K562 (cell line): ENCODE measurements at regions not wholly inside any gene's neighbourhood (a gene's known extent, or its start where the extent isn't known, plus 50 kb on each side); places are given as distances from the start of the nearest gene placed in this dataset.

Source experiments
- ATAC-seq: fragments of 200-7000 bp; cut with Tn5 transposase; 3 replicates; pipeline ENCODE4 v1.9.1; 2020; ENCODE audit warnings: moderate library complexity
- BruUV-seq: library from RNA; stranded (reverse); fragments of 400-500 nt; replicated peaks from 2 replicates; lab custom pipeline; 2021; lab: Mats Ljungman, UMichigan
- CTCF ChIA-PET: fragments of 300-600 bp; formaldehyde crosslinking; extraction: SDS; loops from one replicate; lab custom pipeline; 2021; ENCODE audit warnings: low intra/inter-chr PET ratio; lab: Yijun Ruan, JAX
- POLR2A ChIA-PET: fragments of 300-600, 350-650 bp; sonication (Branson Sonifier 250); formaldehyde crosslinking; extraction: SDS; loops from one replicate; lab custom pipeline; 2021; ENCODE audit warnings: antibody characterized with exemption, inconsistent platforms; lab: Yijun Ruan, JAX
- DNase-seq, 4 experiments: peaks; one replicate each; pipeline versions ENCODE4 v3.0.0 to v3.0.0-alpha.2; 2011 to 2018; ENCODE audit warnings: low spot score in 3 of 4, mixed read lengths in 3 of 4; ENCODE audit errors: extremely low read depth in 1 of 4
- FAIRE-seq: peaks from 2 replicates; lab custom pipeline; 2011; peaks lifted over from hg19 to GRCh38; lab: Jason Lieb, UNC
- H2AFZ ChIP-seq: 2 replicates; pipeline ENCODE4 v1.6.0; 2011; ENCODE audit warnings: low read depth, low read length, control low read depth, inconsistent platforms
- H3K27ac ChIP-seq: fragments of 200-600 bp; 3 replicates; pipeline ENCODE4 v1.8.0; 2011; ENCODE audit warnings: low read depth, mild to moderate bottlenecking, control low read depth, inconsistent platforms, low read length, moderate library complexity, mixed read lengths; ENCODE audit errors: extremely low read depth
- H3K27me3 ChIP-seq, 2 experiments: fragments of 300-600 bp in 1 of 2; 2 replicates in 1 of 2; 3 replicates in 1 of 2; pipeline versions ENCODE4 v1.6.0 to v1.8.0; 2011; ENCODE audit warnings: inconsistent platforms in 2 of 2, low read length in 2 of 2, mild to moderate bottlenecking in 1 of 2, mixed read lengths in 1 of 2, moderate library complexity in 1 of 2; ENCODE audit not compliant: control insufficient read depth in 2 of 2, insufficient read depth in 2 of 2
- H3K36me3 ChIP-seq: fragments of 300-600 bp; 3 replicates; pipeline ENCODE4 v1.8.0; 2011; ENCODE audit warnings: mild to moderate bottlenecking, low read length, inconsistent platforms; ENCODE audit not compliant: control insufficient read depth, insufficient read depth
- H3K4me1 ChIP-seq, 2 experiments: fragments of 200-600 bp in 1 of 2; replicated peaks in 1 of 2; 2 replicates in 1 of 2; 3 replicates in 1 of 2; pipeline versions ENCODE4 v1.5.1 to v1.8.0; 2011; ENCODE audit warnings: inconsistent platforms in 2 of 2, low read length in 2 of 2, mild to moderate bottlenecking in 1 of 2, mixed read lengths in 1 of 2, moderate library complexity in 1 of 2; ENCODE audit not compliant: control insufficient read depth in 2 of 2, insufficient read depth in 2 of 2
- H3K4me2 ChIP-seq: 2 replicates; pipeline ENCODE4 v1.6.1; 2011; ENCODE audit warnings: low read length, control low read depth, inconsistent platforms, mixed read lengths; ENCODE audit not compliant: insufficient read depth
- H3K4me3 ChIP-seq: fragments of 200-600 bp; sonication (generic), shearing (Covaris generic); 2 replicates; pipeline ENCODE4 v1.5.1; 2016; ENCODE audit warnings: control low read depth, inconsistent platforms
- H3K79me2 ChIP-seq: fragments of 200-600 bp; 3 replicates; pipeline ENCODE4 v1.8.0; 2011; ENCODE audit warnings: low read length, inconsistent platforms; ENCODE audit not compliant: control insufficient read depth, insufficient read depth
- H3K9ac ChIP-seq, 2 experiments: 2 replicates each; pipeline versions ENCODE4 v1.6.0 to v1.6.1; 2011; ENCODE audit warnings: low read depth in 2 of 2, low read length in 2 of 2, control low read depth in 1 of 2, inconsistent platforms in 1 of 2, mild to moderate bottlenecking in 1 of 2, mixed read lengths in 1 of 2; ENCODE audit not compliant: insufficient read depth in 1 of 2
- H3K9me1 ChIP-seq: one replicate; pipeline ENCODE4 v1.6.0; 2011; ENCODE audit warnings: inconsistent platforms, mild to moderate bottlenecking, low read length, moderate library complexity; ENCODE audit not compliant: control insufficient read depth, insufficient read depth
- H3K9me3 ChIP-seq: replicated peaks from 2 replicates; pipeline ENCODE4 v1.5.1; 2011; ENCODE audit warnings: low read depth, low read length, inconsistent platforms; ENCODE audit not compliant: control insufficient read depth, insufficient read depth
- H4K20me1 ChIP-seq: replicated peaks from 2 replicates; pipeline ENCODE4 v1.6.1; 2011; ENCODE audit warnings: low read length, inconsistent platforms, mixed read lengths; ENCODE audit not compliant: control insufficient read depth, insufficient read depth
- ARHGAP35 ChIP-seq: fragments of 450-650 bp; IDR thresholded peaks from 2 replicates; pipeline ENCODE4 v1.6.1; 2018; ENCODE audit not compliant: partially characterized antibody
- CCNT2 ChIP-seq: IDR thresholded peaks from 2 replicates; pipeline ENCODE4 v1.6.1; 2011; ENCODE audit warnings: borderline replicate concordance, low read depth, mild to moderate bottlenecking, moderate library complexity, mixed read lengths, low read length; ENCODE audit not compliant: insufficient read length; ENCODE audit errors: extremely low read depth
- ESRRB ChIP-seq: fragments of 250-450 bp; sonication (Bioruptor Pico); IDR thresholded peaks from 2 replicates; pipeline ENCODE4 v1.5.0; 2020; ENCODE audit warnings: mild to moderate bottlenecking, moderate library complexity, borderline replicate concordance
- ETV5 ChIP-seq: sonication (generic); formaldehyde crosslinking; IDR thresholded peaks from 2 replicates; pipeline ENCODE4 v1.4.0; 2020; ENCODE audit warnings: low read depth, mild to moderate bottlenecking, missing genetic modification reagents
- HNRNPK ChIP-seq: fragments of 200-400 bp; formaldehyde crosslinking; IDR thresholded peaks from one replicate; pipeline ENCODE4 v1.6.1; 2018; ENCODE audit warnings: mild to moderate bottlenecking, low read depth, low read length; ENCODE audit not compliant: poor library complexity, severe bottlenecking
- NFIC ChIP-seq: fragments of 450-650 bp; IDR thresholded peaks from 2 replicates; pipeline ENCODE4 v1.6.1; 2017; ENCODE audit warnings: mild to moderate bottlenecking, inconsistent platforms
- POLR2A ChIP-seq: fragments of 450-650 bp; conservative IDR thresholded peaks from 2 replicates; pipeline ENCODE4 v1.6.1; 2016
- ZNF232 ChIP-seq: sonication (generic); formaldehyde crosslinking; IDR thresholded peaks from 2 replicates; pipeline ENCODE4 v1.8.0; 2022; ENCODE audit warnings: mild to moderate bottlenecking, missing genetic modification reagents
- ZNF384 ChIP-seq: IDR thresholded peaks from 2 replicates; pipeline ENCODE4 v1.6.1; 2012; ENCODE audit warnings: low read depth, low read length, improper control_type of control experiment
- ZNF764 ChIP-seq: fragments of 250-450 bp; sonication (Bioruptor Pico); IDR thresholded peaks from 2 replicates; pipeline ENCODE4 v1.4.0; 2020; ENCODE audit warnings: low read depth, mild to moderate bottlenecking, moderate library complexity
- WGBS: fragments of 100-300 bp; shearing (Covaris generic); methylation state at CpG from one replicate; pipeline ENCODE4 v1.1.6; 2016; ENCODE audit warnings: low coverage, mixed read lengths; ENCODE audit not compliant: insufficient coverage; ENCODE audit errors: missing lambda C conversion rate; 5-methylcytosine and 5-hydroxymethylcytosine counted together
- in situ Hi-C: fragments of 300-500 bp; cut with MboI; formaldehyde crosslinking; loops from 4 replicates; pipeline ENCODE4 v1.15.0; 2018; ENCODE audit warnings: inconsistent platforms, mixed read lengths
- intact Hi-C: fragments of 100-400 bp; cut with micrococcal nuclease; formaldehyde crosslinking; loops from 2 replicates; pipeline ENCODE4 v1.14.2; 2022
- TF ChIP-seq, protein P1 (sequence below): fragments of 450-650 bp; formaldehyde crosslinking; IDR thresholded peaks from 2 replicates; pipeline ENCODE4 v1.4.0; 2020; ENCODE audit warnings: mild to moderate bottlenecking, moderate library complexity

DNA sequence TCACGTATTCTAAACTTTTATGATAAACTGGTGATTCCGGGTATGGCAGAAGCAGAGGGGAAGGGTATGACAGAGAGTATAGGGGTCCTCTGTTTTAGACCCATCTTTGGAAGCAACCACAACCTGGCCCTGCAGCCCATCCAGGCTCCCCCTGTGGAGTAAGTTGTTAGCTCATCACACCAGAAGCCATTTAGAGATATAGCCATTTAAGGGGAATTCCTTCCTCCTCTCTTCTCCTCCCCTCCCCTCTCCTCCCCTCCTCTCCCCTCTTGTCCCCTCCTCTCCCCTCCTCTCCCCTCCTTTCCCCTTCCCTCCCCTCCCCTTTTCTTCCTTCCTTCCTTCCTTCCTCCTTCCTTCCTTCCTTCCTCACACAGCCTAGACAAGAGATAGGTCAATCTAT, 197.3 kb upstream of the LDB2 start:
- ChIA-PET POLR2A (no interaction called here), CTCF (no interaction called here)
- Histone ChIP-seq H3K9me3 (no peaks in the 10 kb centered on the region), H3K27ac (no peak overlapping the region), H3K9ac (no peak overlapping the region), H3K9me1 (no peaks in the 10 kb centered on the region), H3K4me1 (no peaks in the 10 kb centered on the region), H3K36me3 (no peaks in the 10 kb centered on the region), H2AFZ (no peak overlapping the region), H3K4me3 (no peak overlapping the region), H3K4me2 (no peak overlapping the region)
- no TSS peak for BruUV-seq
- in situ Hi-C loops (no loop called here), intact Hi-C loops (loop anchor here (10.0 kb wide), 1 partner anchor 229 kb away; no protein-coding TSS in a partner anchor)
- WGBS: 0% methylated on average over 2 of the region's 2 CpGs
- no peak for ATAC-seq
- TF ChIP-seq ARHGAP35: no peak
- no peak for TF ChIP-seq NFIC
- TF ChIP-seq ZNF764 (CRISPR knock-in tag): no peak
- TF ChIP-seq, protein P1, sequence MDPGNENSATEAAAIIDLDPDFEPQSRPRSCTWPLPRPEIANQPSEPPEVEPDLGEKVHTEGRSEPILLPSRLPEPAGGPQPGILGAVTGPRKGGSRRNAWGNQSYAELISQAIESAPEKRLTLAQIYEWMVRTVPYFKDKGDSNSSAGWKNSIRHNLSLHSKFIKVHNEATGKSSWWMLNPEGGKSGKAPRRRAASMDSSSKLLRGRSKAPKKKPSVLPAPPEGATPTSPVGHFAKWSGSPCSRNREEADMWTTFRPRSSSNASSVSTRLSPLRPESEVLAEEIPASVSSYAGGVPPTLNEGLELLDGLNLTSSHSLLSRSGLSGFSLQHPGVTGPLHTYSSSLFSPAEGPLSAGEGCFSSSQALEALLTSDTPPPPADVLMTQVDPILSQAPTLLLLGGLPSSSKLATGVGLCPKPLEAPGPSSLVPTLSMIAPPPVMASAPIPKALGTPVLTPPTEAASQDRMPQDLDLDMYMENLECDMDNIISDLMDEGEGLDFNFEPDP (CRISPR knock-in tag): no peak
- TF ChIP-seq, all 486 proteins: peak for 0
- Histone ChIP-seq H3K79me2 (no peaks in the 10 kb centered on the region), H4K20me1 (no peaks in the 10 kb centered on the region), H3K27me3 (no peaks in the 10 kb centered on the region)
- FAIRE-seq: no peak
- DNase-seq: no peak

- Histone ChIP-seq H3K4me3 (no peak overlapping the region), H3K79me2 (no peaks in the 10 kb centered on the region), H4K20me1 (no peaks in the 10 kb centered on the region), H3K9ac (no peak overlapping the region), H2AFZ (no peak overlapping the region), H3K9me3 (no peaks in the 10 kb centered on the region), H3K4me2 (no peak overlapping the region), H3K36me3 (no peaks in the 10 kb centered on the region), H3K27me3 (no peaks in the 10 kb centered on the region), H3K4me1 (no peaks in the 10 kb centered on the region), H3K9me1 (no peaks in the 10 kb centered on the region), H3K27ac (no peak overlapping the region)
- FAIRE-seq (no peak), DNase-seq (no peak), ATAC-seq (no peak)
- intact Hi-C loops: loop anchor here (10.0 kb wide), 1 partner anchor 230 kb away; no protein-coding TSS in a partner anchor
- ChIA-PET CTCF (no interaction called here), POLR2A (no interaction called here)
- TF ChIP-seq POLR2A (no peak), CCNT2 (no peak), ZNF232 (CRISPR knock-in tag) (no peak), ESRRB (no peak), ZNF384 (no peak), HNRNPK (no peak), ETV5 (CRISPR knock-in tag) (no peak)
- 0% methylated on average over 3 of the region's 3 CpGs for WGBS
- in situ Hi-C loops: no loop called here
- no TSS peak for BruUV-seq
Observed at GRCh38 chr4:17094876-17095210, 196.4 kb upstream of the LDB2 start.
